HG02981 (cell line): ENCODE measurements at regions not wholly inside any gene's neighbourhood (a gene's known extent, or its start where the extent isn't known, plus 50 kb on each side); places are given as distances from the start of the nearest gene placed in this dataset.

Experiments
- ATAC-seq: cut with Tn5 transposase; IDR thresholded peaks from one replicate; pipeline ENCODE4 v1.9.1; 2021; ENCODE audit warnings: mild to moderate bottlenecking, moderate library complexity; ENCODE audit not compliant: unreplicated experiment

- no peak for ATAC-seq
Observed at GRCh38 chr5:51746023-51746422, 362.8 kb downstream of the ISL1 start.

GRCh38 chr5:51748647-51749046 lies 365.4 kb downstream of the ISL1 start:
- ATAC-seq, result no peak
